IMR-90 (cell line): ENCODE measurements at regions not wholly inside any gene's neighbourhood (a gene's known extent, or its start where the extent isn't known, plus 50 kb on each side); places are given as distances from the start of the nearest gene placed in this dataset.

Experiments
- ATAC-seq: fragments of 200-7000 bp; cut with Tn5 transposase; 2 replicates; pipeline ENCODE4 v1.9.1; 2020; ENCODE audit warnings: low read depth, mild to moderate bottlenecking, moderate library complexity
- BruUV-seq: library from RNA; stranded (reverse); fragments of 400-500 nt; replicated peaks from 2 replicates; lab custom pipeline; 2021; lab: Mats Ljungman, UMichigan
- CTCF ChIA-PET: fragments of 300-600 bp; formaldehyde crosslinking; extraction: SDS; loops from one replicate; lab custom pipeline; 2021; ENCODE audit warnings: antibody characterized with exemption; lab: Yijun Ruan, JAX
- POLR2A ChIA-PET: fragments of 300-600 bp; sonication (Branson Sonifier 250); formaldehyde crosslinking; loops from one replicate; lab custom pipeline; 2022; ENCODE audit warnings: antibody characterized with exemption; ENCODE audit not compliant: unreplicated experiment; lab: Charles Lee
- DNase-seq: peaks from one replicate; pipeline ENCODE4 v3.0.0; 2013
- H2AFZ ChIP-seq: replicated peaks from 2 replicates; pipeline ENCODE3; 2013; ENCODE audit warnings: low read length, mild to moderate bottlenecking; ENCODE audit not compliant: poor library complexity
- H2AK5ac ChIP-seq: 2 replicates; pipeline ENCODE4 v1.6.1; 2013; ENCODE audit warnings: low read depth, low read length, inconsistent platforms
- H2AK9ac ChIP-seq: replicated peaks from 2 replicates; pipeline ENCODE3; 2013; ENCODE audit warnings: mild to moderate bottlenecking, low read depth, low read length, moderate library complexity; ENCODE audit not compliant: poor library complexity
- H2BK120ac ChIP-seq: 2 replicates; pipeline ENCODE4 v1.6.1; 2013; ENCODE audit warnings: low read depth, low read length, inconsistent platforms
- H2BK15ac ChIP-seq: 3 replicates; pipeline ENCODE4 v1.6.1; 2013; ENCODE audit warnings: low read depth, low read length, inconsistent platforms
- H2BK20ac ChIP-seq: 2 replicates; pipeline ENCODE4 v1.6.1; 2013; ENCODE audit warnings: low read depth, mild to moderate bottlenecking, inconsistent platforms, low read length, moderate library complexity
- H2BK5ac ChIP-seq: 2 replicates; pipeline ENCODE4 v1.6.1; 2013; ENCODE audit warnings: mild to moderate bottlenecking, low read depth, low read length, inconsistent platforms; ENCODE audit not compliant: poor library complexity, severe bottlenecking
- H3K14ac ChIP-seq: replicated peaks from 2 replicates; pipeline ENCODE4 v1.6.1; 2013; ENCODE audit warnings: low read depth, low read length, inconsistent platforms
- H3K18ac ChIP-seq: 2 replicates; pipeline ENCODE4 v1.6.1; 2013; ENCODE audit warnings: low read depth, low read length, control low read depth
- H3K23ac ChIP-seq: 2 replicates; pipeline ENCODE4 v1.6.1; 2013; ENCODE audit warnings: low read depth, low read length, inconsistent platforms
- H3K27ac ChIP-seq: 2 replicates; pipeline ENCODE4 v1.5.1; 2013; ENCODE audit warnings: mild to moderate bottlenecking, control low read depth, low read length; ENCODE audit not compliant: insufficient read depth
- H3K27me3 ChIP-seq: 2 replicates; pipeline ENCODE4 v1.6.1; 2013; ENCODE audit warnings: low read length; ENCODE audit not compliant: control insufficient read depth, insufficient read depth
- H3K36me3 ChIP-seq: 2 replicates; pipeline ENCODE4 v1.6.1; 2013; ENCODE audit warnings: low read length, mixed read lengths; ENCODE audit not compliant: control insufficient read depth, insufficient read depth
- H3K4ac ChIP-seq: 2 replicates; pipeline ENCODE4 v1.6.1; 2013; ENCODE audit warnings: low read depth, low read length, inconsistent platforms
- H3K4me1 ChIP-seq: 2 replicates; pipeline ENCODE4 v1.6.1; 2013; ENCODE audit warnings: low read length, mixed read lengths; ENCODE audit not compliant: control insufficient read depth, insufficient read depth
- H3K4me2 ChIP-seq: 2 replicates; pipeline ENCODE4 v1.6.1; 2013; ENCODE audit warnings: low read depth, mild to moderate bottlenecking, control low read depth, low read length, moderate library complexity
- H3K4me3 ChIP-seq: 2 replicates; pipeline ENCODE4 v1.5.1; 2013; ENCODE audit warnings: low read depth, mild to moderate bottlenecking, control low read depth, low read length, moderate library complexity; ENCODE audit not compliant: insufficient read depth
- H3K56ac ChIP-seq: 2 replicates; pipeline ENCODE4 v1.6.1; 2013; ENCODE audit warnings: low read length, inconsistent platforms; ENCODE audit not compliant: insufficient read depth; ENCODE audit errors: extremely low read depth
- H3K79me1 ChIP-seq, 2 experiments: 2 replicates each; pipeline ENCODE4 v1.6.1; 2013; ENCODE audit warnings: low read length in 2 of 2, inconsistent platforms in 1 of 2, low read depth in 1 of 2
- H3K9ac ChIP-seq: 2 replicates; pipeline ENCODE4 v1.6.1; 2013; ENCODE audit warnings: low read depth, low read length, control low read depth
- H3K9me1 ChIP-seq: 2 replicates; pipeline ENCODE4 v1.6.1; 2013; ENCODE audit warnings: low read length, inconsistent platforms; ENCODE audit not compliant: insufficient read depth
- H3K9me3 ChIP-seq: 2 replicates; pipeline ENCODE4 v1.6.1; 2013; ENCODE audit warnings: low read length; ENCODE audit not compliant: control insufficient read depth, insufficient read depth
- H4K20me1 ChIP-seq: 2 replicates; pipeline ENCODE4 v1.6.1; 2013; ENCODE audit warnings: low read length, inconsistent platforms; ENCODE audit not compliant: insufficient read depth
- H4K5ac ChIP-seq: 2 replicates; pipeline ENCODE4 v1.6.1; 2013; ENCODE audit warnings: mild to moderate bottlenecking, low read depth, low read length, control low read depth
- H4K8ac ChIP-seq, 2 experiments: 2 replicates each; pipeline ENCODE4 v1.6.1; 2013; ENCODE audit warnings: low read depth in 2 of 2, low read length in 2 of 2, control low read depth in 1 of 2, inconsistent platforms in 1 of 2
- H4K91ac ChIP-seq: 2 replicates; pipeline ENCODE4 v1.6.1; 2013; ENCODE audit warnings: low read depth, low read length, inconsistent platforms; ENCODE audit not compliant: insufficient read depth
- BHLHE40 ChIP-seq: fragments of 150-350 bp; IDR thresholded peaks from 2 replicates; pipeline ENCODE4 v1.6.1; 2016; ENCODE audit warnings: mild to moderate bottlenecking, low read depth, low read length
- CEBPB ChIP-seq: IDR thresholded peaks from 2 replicates; pipeline ENCODE4 v1.6.1; 2012; ENCODE audit warnings: low read depth, low read length, improper control_type of control experiment
- CHD1 ChIP-seq: IDR thresholded peaks from 2 replicates; pipeline ENCODE4 v1.6.1; 2012; ENCODE audit warnings: low read depth, low read length, improper control_type of control experiment
- FOS ChIP-seq: fragments of 150-350 bp; IDR thresholded peaks from 2 replicates; pipeline ENCODE4 v1.6.1; 2016; ENCODE audit warnings: low read depth, low read length
- MAFK ChIP-seq: IDR thresholded peaks from 2 replicates; pipeline ENCODE4 v1.6.1; 2012; ENCODE audit warnings: low read depth, low read length, improper control_type of control experiment
- MAZ ChIP-seq: IDR thresholded peaks from 2 replicates; pipeline ENCODE4 v1.6.1; 2012; ENCODE audit warnings: low read depth, mild to moderate bottlenecking, low read length, improper control_type of control experiment, moderate library complexity, borderline replicate concordance
- MXI1 ChIP-seq: IDR thresholded peaks from 2 replicates; pipeline ENCODE4 v1.6.1; 2012; ENCODE audit warnings: low read depth, mild to moderate bottlenecking, low read length, moderate library complexity, borderline replicate concordance
- NFE2L2 ChIP-seq: fragments of 150-350 bp; IDR thresholded peaks from 2 replicates; pipeline ENCODE4 v1.6.1; 2016; ENCODE audit warnings: low read depth, mild to moderate bottlenecking, low read length
- POLR2A ChIP-seq: IDR thresholded peaks from 2 replicates; pipeline ENCODE4 v1.6.1; 2012; ENCODE audit warnings: mild to moderate bottlenecking, low read depth, low read length
- RAD21 ChIP-seq: IDR thresholded peaks from 2 replicates; pipeline ENCODE4 v1.6.1; 2012; ENCODE audit warnings: low read length, improper control_type of control experiment
- RCOR1 ChIP-seq: IDR thresholded peaks from 2 replicates; pipeline ENCODE4 v1.6.1; 2012; ENCODE audit warnings: mild to moderate bottlenecking, low read length, improper control_type of control experiment; ENCODE audit not compliant: insufficient replicate concordance
- RFX5 ChIP-seq: IDR thresholded peaks from 2 replicates; pipeline ENCODE4 v1.8.0; 2012; ENCODE audit warnings: low read depth, mild to moderate bottlenecking, low read length, moderate library complexity
- SMC3 ChIP-seq: fragments of 150-350 bp; IDR thresholded peaks from 2 replicates; pipeline ENCODE4 v1.6.1; 2016; ENCODE audit warnings: low read depth, mild to moderate bottlenecking, antibody characterized with exemption, low read length, moderate library complexity
- WGBS, 2 experiments: methylation state at CpG; one replicate each; pipeline versions ENCODE4 v1.1.5 to v1.1.7; 2013; ENCODE audit warnings: missing lambda C conversion rate in 2 of 2; ENCODE audit not compliant: insufficient read length in 1 of 2; ENCODE audit errors: extremely low coverage in 2 of 2; 5-methylcytosine and 5-hydroxymethylcytosine counted together
- dilution Hi-C: fragments of 300-500 bp; cut with HindIII; formaldehyde crosslinking; loops from one replicate; pipeline ENCODE4 v1.14.3; 2018; ENCODE audit warnings: low sequenced_read_pairs; ENCODE audit not compliant: unreplicated experiment
- in situ Hi-C: fragments of 300-500 bp; cut with MboI; formaldehyde crosslinking; loops from 3 replicates; pipeline ENCODE4 v1.14.3; 2019; ENCODE audit warnings: low sequenced_read_pairs, inconsistent platforms, mixed read lengths
- intact Hi-C: fragments of 100-400 bp; cut with micrococcal nuclease; formaldehyde crosslinking; loops from 2 replicates; pipeline ENCODE4 v1.10.0; 2022
- TF ChIP-seq, protein P1 (sequence below): fragments of 150-350 bp; IDR thresholded peaks from 2 replicates; pipeline ENCODE4 v1.6.1; 2016; ENCODE audit warnings: low read depth, mild to moderate bottlenecking, low read length, moderate library complexity, borderline replicate concordance
- TF ChIP-seq, protein P2 (sequence below): conservative IDR thresholded peaks from 2 replicates; pipeline ENCODE4 v1.5.1; 2012; ENCODE audit warnings: mild to moderate bottlenecking, low read depth, low read length, improper control_type of control experiment
- TF ChIP-seq, protein P3 (sequence below): fragments of 150-350 bp; IDR thresholded peaks from 2 replicates; pipeline ENCODE4 v1.6.1; 2017; ENCODE audit warnings: mild to moderate bottlenecking, antibody characterized with exemption, low read length, low read depth

DNA sequence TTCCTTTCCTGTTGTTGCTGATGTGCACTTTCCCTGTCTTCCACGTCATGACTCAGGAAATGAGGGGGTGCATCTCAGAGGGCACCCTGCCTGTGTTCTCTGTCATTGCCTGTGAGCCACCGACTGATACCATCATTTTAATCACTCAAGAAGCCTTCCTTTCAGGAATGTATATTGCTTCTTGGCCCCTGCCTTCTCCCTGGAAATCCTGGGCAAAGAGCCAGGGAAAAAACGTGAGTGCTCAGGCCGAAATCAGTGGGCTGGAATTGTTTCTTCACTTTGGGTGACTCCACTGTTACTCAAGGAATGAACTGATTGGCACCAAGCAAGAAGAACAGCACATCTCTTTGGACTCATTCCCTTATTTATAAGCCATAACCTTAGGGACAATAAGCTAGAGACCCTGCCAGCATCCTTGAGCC, 126.1 kb downstream of the SNX18 start:
- TF ChIP-seq CEBPB (peak; percentile 83), MAFK (0 out of 2 replicates have a peak, but pooled peaks have one; percentile 37), MAZ (no peak), FOS (no peak), MXI1 (0 out of 2 replicates have a peak, but pooled peaks have one; percentile 19), BHLHE40 (peak; percentile 99), RCOR1 (no peak), POLR2A (no peak), RFX5 (no peak), NFE2L2 (no peak), CHD1 (no peak), RAD21 (no peak; the same call in 1 of the 2 replicates), SMC3 (no peak)
- TF ChIP-seq, protein P1, sequence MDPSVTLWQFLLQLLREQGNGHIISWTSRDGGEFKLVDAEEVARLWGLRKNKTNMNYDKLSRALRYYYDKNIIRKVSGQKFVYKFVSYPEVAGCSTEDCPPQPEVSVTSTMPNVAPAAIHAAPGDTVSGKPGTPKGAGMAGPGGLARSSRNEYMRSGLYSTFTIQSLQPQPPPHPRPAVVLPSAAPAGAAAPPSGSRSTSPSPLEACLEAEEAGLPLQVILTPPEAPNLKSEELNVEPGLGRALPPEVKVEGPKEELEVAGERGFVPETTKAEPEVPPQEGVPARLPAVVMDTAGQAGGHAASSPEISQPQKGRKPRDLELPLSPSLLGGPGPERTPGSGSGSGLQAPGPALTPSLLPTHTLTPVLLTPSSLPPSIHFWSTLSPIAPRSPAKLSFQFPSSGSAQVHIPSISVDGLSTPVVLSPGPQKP, result no peak
- TF ChIP-seq, protein P2, sequence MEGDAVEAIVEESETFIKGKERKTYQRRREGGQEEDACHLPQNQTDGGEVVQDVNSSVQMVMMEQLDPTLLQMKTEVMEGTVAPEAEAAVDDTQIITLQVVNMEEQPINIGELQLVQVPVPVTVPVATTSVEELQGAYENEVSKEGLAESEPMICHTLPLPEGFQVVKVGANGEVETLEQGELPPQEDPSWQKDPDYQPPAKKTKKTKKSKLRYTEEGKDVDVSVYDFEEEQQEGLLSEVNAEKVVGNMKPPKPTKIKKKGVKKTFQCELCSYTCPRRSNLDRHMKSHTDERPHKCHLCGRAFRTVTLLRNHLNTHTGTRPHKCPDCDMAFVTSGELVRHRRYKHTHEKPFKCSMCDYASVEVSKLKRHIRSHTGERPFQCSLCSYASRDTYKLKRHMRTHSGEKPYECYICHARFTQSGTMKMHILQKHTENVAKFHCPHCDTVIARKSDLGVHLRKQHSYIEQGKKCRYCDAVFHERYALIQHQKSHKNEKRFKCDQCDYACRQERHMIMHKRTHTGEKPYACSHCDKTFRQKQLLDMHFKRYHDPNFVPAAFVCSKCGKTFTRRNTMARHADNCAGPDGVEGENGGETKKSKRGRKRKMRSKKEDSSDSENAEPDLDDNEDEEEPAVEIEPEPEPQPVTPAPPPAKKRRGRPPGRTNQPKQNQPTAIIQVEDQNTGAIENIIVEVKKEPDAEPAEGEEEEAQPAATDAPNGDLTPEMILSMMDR, result no peak
- TF ChIP-seq, protein P3, sequence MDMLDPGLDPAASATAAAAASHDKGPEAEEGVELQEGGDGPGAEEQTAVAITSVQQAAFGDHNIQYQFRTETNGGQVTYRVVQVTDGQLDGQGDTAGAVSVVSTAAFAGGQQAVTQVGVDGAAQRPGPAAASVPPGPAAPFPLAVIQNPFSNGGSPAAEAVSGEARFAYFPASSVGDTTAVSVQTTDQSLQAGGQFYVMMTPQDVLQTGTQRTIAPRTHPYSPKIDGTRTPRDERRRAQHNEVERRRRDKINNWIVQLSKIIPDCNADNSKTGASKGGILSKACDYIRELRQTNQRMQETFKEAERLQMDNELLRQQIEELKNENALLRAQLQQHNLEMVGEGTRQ, result no peak
- H3K4me1 ChIP-seq, result peaks cover 29% of the 10 kb centered on the region
- H3K27me3 ChIP-seq, result no peaks in the 10 kb centered on the region
- H4K91ac ChIP-seq, result peak overlapping the region; percentile 20; the same call in 1 of the 2 replicates
- peaks cover 0 to 14% of the 10 kb centered on the region in 2 experiments; a peak in 2 of 4 replicates for H3K79me1 ChIP-seq
- peak overlapping the region; percentile 10 for H4K5ac ChIP-seq
- peak overlapping the region; percentile 80 for H2AK5ac ChIP-seq
- peak overlapping the region; percentile 38 for H3K18ac ChIP-seq
- H2BK120ac ChIP-seq, result peak overlapping the region; percentile 79
- H4K8ac ChIP-seq, result peak overlapping the region in 1 of 2 experiments; percentile 56; a peak in 2 of 4 replicates
- H2BK5ac ChIP-seq, result peak overlapping the region; percentile 17
- peak; percentile 87 for DNase-seq
- peak overlapping the region; percentile 57 for H3K4ac ChIP-seq
- in situ Hi-C loops, result no loop called here
- dilution Hi-C loops, result no loop called here
- H4K20me1 ChIP-seq, result no peaks in the 10 kb centered on the region; the same call in 1 of the 2 replicates
- H3K14ac ChIP-seq, result peak overlapping the region; percentile 12
- peak; percentile 35 for ATAC-seq
- H3K9me1 ChIP-seq, result peaks cover 23% of the 10 kb centered on the region
- peak overlapping the region; percentile 81 for H2BK20ac ChIP-seq
- no peak overlapping the region for H3K56ac ChIP-seq
- CTCF ChIA-PET, result interaction anchor here (1.0 kb wide), 1 partner anchor 123 kb away, joined by 4 read pairs; no protein-coding TSS in a partner anchor
- H2AK9ac ChIP-seq, result no peak overlapping the region
- H2AFZ ChIP-seq, result peak overlapping the region; percentile 54
- 0% methylated on average over 2 of the region's 4 CpGs; no CpG with 5 or more reads in 1 of the 2 experiments for WGBS, 2 experiments
- H3K27ac ChIP-seq, result peak overlapping the region; percentile 13; the same call in 1 of the 2 replicates
- intact Hi-C loops, result no loop called here
- no peaks in the 10 kb centered on the region for H3K9me3 ChIP-seq
- H3K36me3 ChIP-seq, result no peaks in the 10 kb centered on the region
- BruUV-seq, result no TSS peak
- H3K4me2 ChIP-seq, result peak overlapping the region; percentile 29; the same call in 1 of the 2 replicates
- peak overlapping the region; percentile 97; the same call in 2 of the 3 replicates for H2BK15ac ChIP-seq
- no peak overlapping the region for H3K9ac ChIP-seq
- peak overlapping the region; percentile 57; the same call in 1 of the 2 replicates for H3K23ac ChIP-seq
- H3K4me3 ChIP-seq, result no peak overlapping the region
- POLR2A ChIA-PET, result no interaction called here
